Inflammatory macrophage (primary cell): ENCODE measurements at regions not wholly inside any gene's neighbourhood (a gene's known extent, or its start where the extent isn't known, plus 50 kb on each side); places are given as distances from the start of the nearest gene placed in this dataset.
"Not testable (repeated sequence)": the region's sequence is repeated elsewhere in the genome, so short reads cannot be mapped to it uniquely, and the experiment has no call there.

Experiments
- DNase-seq, 2 donors: peaks; one replicate each; pipeline ENCODE4 v3.0.0-alpha.2; 2020 to 2022

DNA sequence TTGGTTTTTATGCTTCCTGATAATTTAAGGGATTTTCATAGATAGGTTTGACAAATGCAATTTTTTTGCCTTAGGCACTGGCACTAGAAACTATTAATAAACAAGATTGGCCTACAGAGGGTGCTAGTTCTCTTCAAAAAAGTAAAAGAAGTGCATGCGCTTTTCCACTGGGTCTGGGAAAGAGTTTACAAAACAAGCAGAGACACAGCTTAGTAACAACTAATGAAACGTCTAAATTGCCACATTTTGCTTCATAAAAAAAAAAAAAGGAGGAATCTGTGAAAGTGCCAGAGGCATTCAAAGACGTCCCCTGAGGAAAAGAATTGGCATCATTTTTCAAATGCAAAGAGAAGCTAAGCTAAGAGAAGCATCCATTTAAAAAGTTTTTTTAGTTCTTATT is 58.3 kb upstream of the EEA1 start:
- peak; percentile 69 to 84 for DNase-seq

DNA sequence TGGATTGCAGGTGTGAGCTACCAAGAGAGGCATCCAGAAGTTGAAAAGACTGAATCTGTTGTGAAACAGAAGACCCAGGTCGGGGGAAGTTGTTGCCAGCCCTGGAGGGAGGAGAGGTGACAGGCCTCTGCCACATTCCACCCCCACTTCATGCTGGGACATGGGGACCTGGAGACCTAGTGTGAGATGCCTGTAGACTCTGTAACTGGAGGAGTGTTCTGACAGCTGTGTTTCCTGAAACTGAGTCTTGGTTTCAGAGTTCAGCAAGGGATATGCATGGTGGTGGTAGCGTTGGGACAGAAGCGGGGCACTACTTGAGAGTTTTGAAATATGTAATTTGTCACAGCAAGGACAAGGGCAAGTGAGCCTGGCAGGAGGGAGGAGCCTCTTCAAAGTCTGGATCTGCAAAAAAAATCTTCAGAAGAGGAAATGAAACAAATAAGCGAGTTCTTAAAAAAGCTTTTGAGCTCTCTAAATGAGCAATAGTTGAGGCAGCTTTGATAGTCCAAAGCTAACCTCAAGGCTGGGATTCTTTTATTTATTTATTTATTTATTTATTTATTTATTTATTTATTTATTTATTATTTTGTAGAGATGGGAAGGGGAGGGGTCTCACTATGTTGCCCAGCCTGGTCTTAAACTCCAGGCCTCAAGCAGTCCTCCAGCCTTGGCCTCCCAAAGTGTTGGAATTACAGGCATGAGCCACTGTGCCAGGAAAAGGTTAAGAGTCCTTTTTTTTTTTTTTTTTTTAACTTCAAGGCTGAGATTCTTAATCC is 58.9 kb upstream of the EEA1 start:
- peak; percentile 88 to 95 for DNase-seq

- no peak for DNase-seq
These were observed 59.6 kb upstream of the EEA1 start for GRCh38 chr12:92988622-92989130.

DNA sequence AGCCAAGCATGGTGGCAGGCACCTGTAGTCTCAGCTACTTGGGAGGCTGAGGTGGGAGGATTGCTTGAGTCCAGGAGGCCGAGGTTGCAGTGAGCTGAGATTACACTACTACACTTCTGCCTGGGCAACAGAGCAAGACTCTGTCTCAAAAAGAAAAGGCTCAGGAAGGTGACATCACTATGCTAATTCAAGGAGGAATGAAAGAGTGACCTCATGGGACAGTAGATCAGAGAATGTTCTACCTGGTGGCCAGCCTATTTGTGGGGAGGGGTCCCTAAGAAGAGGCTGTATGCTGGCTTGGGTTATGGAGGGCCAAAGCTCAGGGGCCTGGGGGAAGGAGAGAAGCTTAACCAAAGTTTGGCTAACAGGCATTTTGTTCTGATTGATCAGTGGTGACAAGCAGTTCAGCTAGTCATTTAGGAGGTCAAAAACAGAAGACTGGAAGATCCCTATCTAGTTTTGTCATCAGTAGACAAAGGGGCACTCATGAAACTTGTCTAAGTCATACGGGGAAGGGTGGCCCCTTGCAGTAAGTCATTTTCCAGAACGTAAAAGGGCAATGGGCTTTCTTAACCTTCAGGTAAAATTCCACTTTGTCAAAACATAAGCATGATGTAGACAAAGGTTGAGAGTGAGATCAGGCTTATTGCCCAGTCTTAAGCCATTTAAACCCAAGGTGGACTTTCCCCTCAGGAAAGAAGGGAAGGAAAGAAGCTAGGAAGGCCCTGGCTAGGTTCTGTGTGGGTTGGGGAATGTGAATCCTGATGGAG is 60.8 kb upstream of the EEA1 start:
- no peak for DNase-seq

DNA sequence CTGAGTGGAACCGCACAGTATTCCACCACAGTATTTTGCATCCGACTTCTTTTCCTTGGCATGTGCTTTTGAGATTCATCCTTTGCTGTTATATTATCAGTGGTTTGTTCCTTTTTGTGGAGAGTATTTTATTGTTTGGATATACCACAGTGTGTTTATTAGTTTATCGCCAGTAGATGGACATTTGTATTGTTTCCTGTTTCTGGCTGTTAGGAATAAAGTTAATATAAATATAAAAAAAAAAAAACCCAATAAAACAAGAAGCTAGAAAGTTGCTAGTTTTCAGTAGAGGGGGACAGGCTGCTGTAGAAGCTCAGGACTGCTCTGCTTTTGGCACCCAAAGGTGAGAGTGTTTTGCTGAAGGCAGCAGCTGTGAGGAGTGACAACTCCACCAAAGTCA is 62.0 kb upstream of the EEA1 start:
- no peak for DNase-seq

DNA sequence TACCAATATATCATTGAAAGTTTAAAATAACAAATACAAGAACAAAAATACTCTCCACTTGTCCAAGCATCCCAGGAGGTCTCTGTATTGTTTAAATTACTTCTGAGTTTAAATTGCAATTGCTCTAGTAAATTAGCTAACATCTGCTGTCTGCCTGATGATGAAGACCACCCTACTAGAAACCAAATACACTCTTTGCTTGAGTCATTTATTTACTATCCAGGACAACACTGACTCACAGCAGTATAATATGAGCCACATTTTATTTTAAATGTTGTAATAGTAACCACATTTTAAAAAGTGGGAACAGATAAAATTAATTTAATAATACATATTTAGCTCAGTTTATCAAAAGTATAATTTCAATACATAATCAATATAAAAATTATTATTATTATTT is 62.9 kb upstream of the EEA1 start:
- no peak for DNase-seq

GRCh38 chr12:92993259-92993658 is 64.2 kb upstream of the EEA1 start:
- DNase-seq = no peak

GRCh38 chr12:92995258-92995903 is 66.3 kb upstream of the EEA1 start:
- no peak for DNase-seq

GRCh38 chr12:93000026-93000425 is 70.9 kb upstream of the EEA1 start:
- DNase-seq = no peak

GRCh38 chr12:93001407-93001806 is 72.3 kb upstream of the EEA1 start:
- DNase-seq = no peak

- no peak for DNase-seq
These were observed 73.4 kb upstream of the EEA1 start for GRCh38 chr12:93002293-93003054.

DNA sequence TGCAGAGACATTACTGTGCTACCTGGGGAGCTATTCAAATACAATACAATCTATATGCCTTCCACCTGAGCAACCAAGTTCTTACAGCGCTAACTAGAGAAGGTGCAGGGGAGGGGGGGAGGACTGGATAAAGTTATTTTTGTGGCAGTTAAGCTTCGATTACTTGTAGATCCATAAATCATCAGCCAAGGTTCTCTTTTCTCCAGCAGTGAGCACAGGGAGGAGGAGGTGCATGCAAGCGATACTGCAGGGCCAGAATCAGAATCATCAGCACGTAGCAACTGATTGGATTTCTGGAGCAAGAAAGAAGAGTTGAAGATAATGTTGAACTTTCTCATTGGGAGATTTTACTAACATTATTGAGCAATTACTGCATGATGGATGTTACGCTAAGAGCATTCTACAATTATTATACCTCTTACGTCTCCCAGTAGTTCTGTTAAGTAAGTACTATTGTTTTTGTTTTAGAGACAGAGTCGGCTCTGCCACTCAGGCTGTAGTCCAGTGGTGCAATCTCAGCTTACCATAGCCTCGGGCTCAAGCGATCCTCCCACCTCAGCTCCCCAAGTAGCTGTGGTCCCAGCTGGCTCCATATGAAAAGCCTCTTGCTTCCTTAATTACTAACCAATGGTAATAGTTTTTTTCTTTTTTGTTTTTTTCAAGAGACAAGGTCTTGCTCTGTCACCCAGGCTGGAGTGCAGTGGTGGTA is 74.6 kb upstream of the EEA1 start:
- no peak for DNase-seq

DNA sequence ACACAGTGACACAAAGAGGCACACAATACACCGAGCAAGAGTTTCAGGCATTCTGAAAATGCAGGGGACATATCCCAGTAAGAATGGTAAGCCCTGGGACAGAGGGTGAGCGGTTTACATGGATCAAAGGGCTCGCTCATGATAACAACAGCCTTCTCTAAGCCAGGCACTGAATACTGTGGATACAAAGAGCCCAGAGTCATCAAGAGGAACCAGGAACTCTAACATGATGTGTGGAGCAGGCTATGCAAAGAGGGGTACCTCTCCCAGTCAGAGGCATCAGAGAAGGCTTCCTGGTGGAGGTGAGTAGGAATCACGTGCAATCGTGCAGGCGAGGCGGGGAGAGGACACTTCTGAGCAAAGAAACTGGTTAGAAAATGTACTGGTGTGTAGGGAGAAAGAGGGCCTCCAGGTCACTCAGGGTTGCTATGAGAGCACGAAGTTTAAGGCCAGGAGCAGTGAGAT is 76.9 kb upstream of the EEA1 start:
- no peak for DNase-seq

DNA sequence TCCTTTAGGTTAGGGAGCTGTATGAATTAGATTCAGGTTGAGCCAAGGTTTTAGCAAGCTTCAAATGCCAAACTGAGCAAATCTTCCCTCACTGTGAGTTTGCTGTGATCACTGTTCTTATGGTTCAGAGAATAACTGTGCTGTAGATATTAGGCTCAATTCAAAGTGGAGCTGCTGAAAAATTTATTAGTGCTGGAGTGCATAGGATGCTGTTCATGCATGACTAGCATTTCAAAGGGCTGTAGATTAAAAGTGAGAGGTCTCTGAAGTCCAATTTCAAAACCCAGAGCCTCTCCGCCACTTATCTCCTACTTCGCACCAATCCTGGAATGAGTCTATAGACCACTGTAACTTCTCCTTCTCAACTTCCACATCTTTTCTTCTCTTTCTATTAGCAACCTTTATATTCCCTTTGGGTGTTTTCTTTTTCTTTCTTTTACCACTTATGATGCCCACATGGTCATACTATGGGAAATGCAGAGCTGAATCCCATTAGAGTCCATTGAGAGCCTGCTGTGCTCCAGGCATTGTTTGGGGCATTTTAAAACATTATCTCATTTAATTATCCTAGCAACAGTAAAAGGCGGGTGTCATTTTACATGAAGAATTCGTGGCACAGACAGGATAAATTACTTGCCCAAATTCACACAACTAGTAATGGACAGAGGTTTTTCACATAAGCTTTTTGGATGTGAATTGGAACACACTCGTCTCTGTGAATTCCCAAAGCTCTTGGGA is 77.5 kb upstream of the EEA1 start:
- DNase-seq = no peak

GRCh38 chr12:93007544-93007943 is 78.4 kb upstream of the EEA1 start:
- DNase-seq = no peak

- no peak for DNase-seq
These were observed 79.1 kb upstream of the EEA1 start for GRCh38 chr12:93008044-93008778.

GRCh38 chr12:93008880-93009279 is 79.8 kb upstream of the EEA1 start:
- DNase-seq = not testable (repeated sequence)

- no peak for DNase-seq
These were observed 80.4 kb upstream of the EEA1 start for GRCh38 chr12:93009533-93009932.

DNA sequence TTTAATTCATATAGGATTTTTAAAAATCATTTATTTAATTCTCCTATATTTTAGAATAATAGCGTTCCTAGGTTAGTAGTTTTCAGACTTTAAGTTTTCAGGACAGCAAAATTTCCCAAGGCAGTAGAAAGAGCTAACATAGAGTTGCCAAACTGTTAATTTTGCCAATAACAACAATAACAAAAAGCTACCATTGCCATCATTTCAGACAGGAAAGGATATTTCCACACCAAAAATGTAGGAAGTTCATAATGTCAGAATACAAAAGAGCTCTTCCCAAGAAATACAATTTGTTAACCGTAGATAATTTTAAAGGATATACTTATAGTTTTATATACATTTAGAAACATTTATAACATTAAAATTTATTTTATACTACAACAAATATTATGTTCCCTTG is 81.4 kb upstream of the EEA1 start:
- no peak for DNase-seq

DNA sequence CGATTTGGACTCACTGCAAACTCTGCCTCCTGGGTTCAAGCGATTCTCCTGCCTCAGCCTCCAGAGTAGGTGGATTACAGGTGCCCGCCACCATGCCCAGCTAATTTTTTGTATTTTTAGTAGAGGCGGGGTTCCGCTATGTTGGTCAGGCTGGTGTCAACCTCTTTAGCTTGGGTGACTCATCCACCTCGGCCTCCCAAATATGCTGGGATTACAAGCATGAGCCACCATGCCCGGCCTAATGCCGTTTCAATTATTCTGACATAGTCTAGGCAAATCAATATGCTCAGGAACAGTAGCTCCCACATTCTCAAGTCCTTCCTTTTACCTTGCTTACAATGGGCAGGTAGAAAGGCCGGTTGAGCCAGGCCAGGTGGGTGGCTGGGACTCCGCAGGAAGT is 82.0 kb upstream of the EEA1 start:
- DNase-seq = no peak
